ENCODE measurements at regions not wholly inside any gene's neighbourhood (a gene's known extent, or its start where the extent isn't known, plus 50 kb on each side); places are given as distances from the start of the nearest gene placed in this dataset.
"Not testable (repeated sequence)": the region's sequence is repeated elsewhere in the genome, so short reads cannot be mapped to it uniquely, and the experiment has no call there.

GRCh38 chr3:82143661-82144412, 382.4 kb upstream of the GBE1 start:
- Mint-ChIP-seq H3K4me3 (no peak overlapping the region), H3K27ac (no peak overlapping the region), H3K4me1 (ENCODE audit: low read depth) (no peaks in the 10 kb centered on the region), H3K9me3 (no peaks in the 10 kb centered on the region), H3K27me3 (ENCODE audit: insufficient read depth) (no peaks in the 10 kb centered on the region), H3K36me3 (ENCODE audit: low read depth) (no peaks in the 10 kb centered on the region)
- intact Hi-C loops (cut with micrococcal nuclease), result no loop called here
- no peak for DNase-seq (ENCODE audit: low spot score)

GRCh38 chr3:82141592-82141991, 380.1 kb upstream of the GBE1 start:
- Mint-ChIP-seq H3K27me3 (ENCODE audit: insufficient read depth) (no peaks in the 10 kb centered on the region), H3K36me3 (ENCODE audit: low read depth) (no peaks in the 10 kb centered on the region), H3K4me3 (no peak overlapping the region), H3K27ac (no peak overlapping the region), H3K9me3 (no peaks in the 10 kb centered on the region), H3K4me1 (ENCODE audit: low read depth) (no peaks in the 10 kb centered on the region)
- intact Hi-C loops (cut with micrococcal nuclease), result no loop called here
- DNase-seq (ENCODE audit: low spot score), result no peak

GRCh38 chr3:82137861-82138260, 376.4 kb upstream of the GBE1 start:
- Mint-ChIP-seq H3K27ac (no peak overlapping the region), H3K36me3 (ENCODE audit: low read depth) (no peaks in the 10 kb centered on the region), H3K4me3 (no peak overlapping the region), H3K9me3 (no peaks in the 10 kb centered on the region), H3K27me3 (ENCODE audit: insufficient read depth) (peaks cover 1% of the 10 kb centered on the region), H3K4me1 (ENCODE audit: low read depth) (no peaks in the 10 kb centered on the region)
- DNase-seq (ENCODE audit: low spot score), result no peak
- intact Hi-C loops (cut with micrococcal nuclease), result no loop called here

- intact Hi-C loops (cut with micrococcal nuclease), result no loop called here
- Mint-ChIP-seq H3K4me3 (no peak overlapping the region), H3K9me3 (no peaks in the 10 kb centered on the region), H3K4me1 (ENCODE audit: low read depth) (no peaks in the 10 kb centered on the region), H3K36me3 (ENCODE audit: low read depth) (no peaks in the 10 kb centered on the region), H3K27ac (no peak overlapping the region), H3K27me3 (ENCODE audit: insufficient read depth) (peaks cover 1% of the 10 kb centered on the region)
- no peak for DNase-seq (ENCODE audit: low spot score)
Observed at GRCh38 chr3:82137050-82137449, 375.6 kb upstream of the GBE1 start.

- H3K36me3 Mint-ChIP-seq (ENCODE audit: low read depth), result no peaks in the 10 kb centered on the region
- no peak overlapping the region for H3K27ac Mint-ChIP-seq
- no peaks in the 10 kb centered on the region for H3K4me1 Mint-ChIP-seq (ENCODE audit: low read depth)
- no peak for DNase-seq (ENCODE audit: low spot score)
- no peaks in the 10 kb centered on the region for H3K9me3 Mint-ChIP-seq
- no peak overlapping the region for H3K4me3 Mint-ChIP-seq
- intact Hi-C loops (cut with micrococcal nuclease), result loop anchor here (1.0 to 5.0 kb wide), 2 partner anchors 643 to 831 kb away; no protein-coding TSS in a partner anchor
- peaks cover 3% of the 10 kb centered on the region for H3K27me3 Mint-ChIP-seq (ENCODE audit: insufficient read depth)
Observed at GRCh38 chr3:82133070-82133606, 371.7 kb upstream of the GBE1 start.

- DNase-seq (ENCODE audit: low spot score), result no peak
- H3K4me3 Mint-ChIP-seq, result no peak overlapping the region
- H3K9me3 Mint-ChIP-seq, result no peaks in the 10 kb centered on the region
- H3K27ac Mint-ChIP-seq, result no peak overlapping the region
- peaks cover 3% of the 10 kb centered on the region for H3K27me3 Mint-ChIP-seq (ENCODE audit: insufficient read depth)
- no peaks in the 10 kb centered on the region for H3K36me3 Mint-ChIP-seq (ENCODE audit: low read depth)
- intact Hi-C loops (cut with micrococcal nuclease), result loop anchor here (1.0 to 5.0 kb wide), 2 partner anchors 642 to 830 kb away; no protein-coding TSS in a partner anchor
- H3K4me1 Mint-ChIP-seq (ENCODE audit: low read depth), result no peaks in the 10 kb centered on the region
Observed at GRCh38 chr3:82132210-82133069, 371.0 kb upstream of the GBE1 start.

- intact Hi-C loops (cut with micrococcal nuclease), result loop anchor here (5.0 kb wide), 1 partner anchor 828 kb away; no protein-coding TSS in a partner anchor
- Mint-ChIP-seq H3K27me3 (ENCODE audit: insufficient read depth) (peaks cover 3% of the 10 kb centered on the region), H3K27ac (no peak overlapping the region), H3K4me1 (ENCODE audit: low read depth) (no peaks in the 10 kb centered on the region), H3K36me3 (ENCODE audit: low read depth) (no peaks in the 10 kb centered on the region), H3K4me3 (no peak overlapping the region), H3K9me3 (no peaks in the 10 kb centered on the region)
- DNase-seq (ENCODE audit: low spot score), result no peak
Observed at GRCh38 chr3:82130046-82130445, 368.6 kb upstream of the GBE1 start.

GRCh38 chr3:82129221-82129801, 367.9 kb upstream of the GBE1 start:
- DNase-seq (ENCODE audit: low spot score), result no peak
- Mint-ChIP-seq H3K4me3 (no peak overlapping the region), H3K9me3 (no peaks in the 10 kb centered on the region), H3K36me3 (ENCODE audit: low read depth) (no peaks in the 10 kb centered on the region), H3K27ac (no peak overlapping the region), H3K4me1 (ENCODE audit: low read depth) (no peaks in the 10 kb centered on the region), H3K27me3 (ENCODE audit: insufficient read depth) (peaks cover 3% of the 10 kb centered on the region)
- intact Hi-C loops (cut with micrococcal nuclease), result no loop called here

- Mint-ChIP-seq H3K9me3 (no peaks in the 10 kb centered on the region), H3K4me1 (ENCODE audit: low read depth) (no peaks in the 10 kb centered on the region), H3K36me3 (ENCODE audit: low read depth) (no peaks in the 10 kb centered on the region), H3K4me3 (no peak overlapping the region), H3K27ac (no peak overlapping the region), H3K27me3 (ENCODE audit: insufficient read depth) (peaks cover 3% of the 10 kb centered on the region)
- intact Hi-C loops (cut with micrococcal nuclease), result no loop called here
- DNase-seq (ENCODE audit: low spot score), result no peak
Observed at GRCh38 chr3:82128271-82128670, 366.8 kb upstream of the GBE1 start.

- no peak for DNase-seq (ENCODE audit: low spot score)
- no peaks in the 10 kb centered on the region for H3K27me3 Mint-ChIP-seq (ENCODE audit: insufficient read depth)
- intact Hi-C loops (cut with micrococcal nuclease), result no loop called here
- H3K4me3 Mint-ChIP-seq, result no peak overlapping the region
- H3K36me3 Mint-ChIP-seq (ENCODE audit: low read depth), result no peaks in the 10 kb centered on the region
- no peak overlapping the region for H3K27ac Mint-ChIP-seq
- no peaks in the 10 kb centered on the region for H3K4me1 Mint-ChIP-seq (ENCODE audit: low read depth)
- H3K9me3 Mint-ChIP-seq, result no peaks in the 10 kb centered on the region
Observed at GRCh38 chr3:82122554-82123345, 361.3 kb upstream of the GBE1 start.

GRCh38 chr3:82114589-82114988, 353.1 kb upstream of the GBE1 start:
- no peak for DNase-seq (ENCODE audit: low spot score)
- H3K27me3 Mint-ChIP-seq (ENCODE audit: insufficient read depth), result no peaks in the 10 kb centered on the region
- no peak overlapping the region for H3K4me3 Mint-ChIP-seq
- no peak overlapping the region for H3K27ac Mint-ChIP-seq
- H3K9me3 Mint-ChIP-seq, result peaks cover 11% of the 10 kb centered on the region
- intact Hi-C loops (cut with micrococcal nuclease), result no loop called here
- H3K36me3 Mint-ChIP-seq (ENCODE audit: low read depth), result peaks cover 2% of the 10 kb centered on the region
- no peaks in the 10 kb centered on the region for H3K4me1 Mint-ChIP-seq (ENCODE audit: low read depth)

- H3K27me3 Mint-ChIP-seq (ENCODE audit: insufficient read depth); H3K36me3 Mint-ChIP-seq (ENCODE audit: low read depth); DNase-seq (ENCODE audit: low spot score); H3K27ac Mint-ChIP-seq; H3K4me1 Mint-ChIP-seq (ENCODE audit: low read depth); H3K4me3 Mint-ChIP-seq; intact Hi-C loops (cut with micrococcal nuclease): not testable (repeated sequence)
- peaks cover 11% of the 10 kb centered on the region for H3K9me3 Mint-ChIP-seq
Observed at GRCh38 chr3:82110721-82111120, 349.3 kb upstream of the GBE1 start.
